SK-N-SH treated with all-trans-retinoic acid at 6 μM for 48 hours (cell line): ENCODE measurements at regions not wholly inside any gene's neighbourhood (a gene's known extent, or its start where the extent isn't known, plus 50 kb on each side); places are given as distances from the start of the nearest gene placed in this dataset.

Source experiments
- ATAC-seq: fragments of 200-7000 bp; cut with Tn5 transposase; 3 replicates; pipeline ENCODE4 v1.9.1; 2020; ENCODE audit warnings: mild to moderate bottlenecking, moderate library complexity
- ARNTL ChIP-seq: fragments of 450-650 bp; formaldehyde crosslinking; IDR thresholded peaks from 2 replicates; pipeline ENCODE4 v1.5.0; 2020; ENCODE audit warnings: low read depth, mild to moderate bottlenecking, moderate library complexity, borderline replicate concordance
- CSDC2 ChIP-seq: fragments of 250-450 bp; sonication (Bioruptor Pico); IDR thresholded peaks from 2 replicates; pipeline ENCODE4 v1.5.0; 2020; ENCODE audit warnings: mild to moderate bottlenecking, moderate library complexity
- ESRRG ChIP-seq: fragments of 250-450 bp; sonication (Bioruptor Pico); IDR thresholded peaks from 2 replicates; pipeline ENCODE4 v1.6.1; 2021; ENCODE audit warnings: mild to moderate bottlenecking
- ISL1 ChIP-seq: fragments of 250-450 bp; sonication (Bioruptor Pico); IDR thresholded peaks from 2 replicates; pipeline ENCODE4 v2.1.2; 2022; ENCODE audit warnings: mild to moderate bottlenecking, moderate library complexity
- OSR1 ChIP-seq: fragments of 250-450 bp; sonication (Bioruptor Pico); IDR thresholded peaks from 2 replicates; pipeline ENCODE4 v1.8.0; 2022; ENCODE audit warnings: moderate library complexity, mild to moderate bottlenecking, inconsistent platforms
- PPARA ChIP-seq: fragments of 250-450 bp; sonication (Bioruptor Pico); IDR thresholded peaks from 2 replicates; pipeline ENCODE4 v1.5.0; 2020; ENCODE audit warnings: mild to moderate bottlenecking, borderline replicate concordance
- RARB ChIP-seq: fragments of 250-450 bp; sonication (Bioruptor Pico); IDR thresholded peaks from 2 replicates; pipeline ENCODE4 v1.8.0; 2021; ENCODE audit warnings: mild to moderate bottlenecking, moderate library complexity
- SNAI2 ChIP-seq: fragments of 250-450 bp; sonication (Bioruptor Pico); IDR thresholded peaks from 2 replicates; pipeline ENCODE4 v1.5.0; 2020; ENCODE audit warnings: mild to moderate bottlenecking, moderate library complexity
- TCF4 ChIP-seq: fragments of 250-450 bp; sonication (Bioruptor Pico); IDR thresholded peaks from 2 replicates; pipeline ENCODE4 v1.8.0; 2021; ENCODE audit warnings: mild to moderate bottlenecking, moderate library complexity, borderline replicate concordance
- TOX ChIP-seq: fragments of 250-450 bp; sonication (Bioruptor Pico); IDR thresholded peaks from 2 replicates; pipeline ENCODE4 v1.8.0; 2021; ENCODE audit warnings: mild to moderate bottlenecking, moderate library complexity, borderline replicate concordance
- ZC3H10 ChIP-seq: fragments of 250-450 bp; sonication (Bioruptor Pico); IDR thresholded peaks from 2 replicates; pipeline ENCODE4 v1.5.1; 2021; ENCODE audit warnings: mild to moderate bottlenecking, moderate library complexity
- ZFP3 ChIP-seq: fragments of 250-450 bp; sonication (Bioruptor Pico); IDR thresholded peaks from 2 replicates; pipeline ENCODE4 v1.5.0; 2020; ENCODE audit warnings: mild to moderate bottlenecking, moderate library complexity
- ZFP30 ChIP-seq: fragments of 450-650 bp; formaldehyde crosslinking; IDR thresholded peaks from 2 replicates; pipeline ENCODE4 v1.5.0; 2022; ENCODE audit warnings: mild to moderate bottlenecking, moderate library complexity
- ZNF565 ChIP-seq: fragments of 450-650 bp; formaldehyde crosslinking; conservative IDR thresholded peaks from 2 replicates; pipeline ENCODE4 v1.5.0; 2020; ENCODE audit warnings: low read depth, mild to moderate bottlenecking, moderate library complexity
- ZNF70 ChIP-seq: fragments of 450-650 bp; formaldehyde crosslinking; IDR thresholded peaks from 2 replicates; pipeline ENCODE4 v1.5.0; 2020; ENCODE audit warnings: mild to moderate bottlenecking, moderate library complexity
- TF ChIP-seq, protein P1 (sequence below): fragments of 250-450 bp; sonication (Bioruptor Pico); IDR thresholded peaks from 2 replicates; pipeline ENCODE4 v1.5.0; 2020; ENCODE audit warnings: mild to moderate bottlenecking, moderate library complexity
- TF ChIP-seq, protein P2 (sequence below): fragments of 250-450 bp; sonication (Bioruptor Pico); IDR thresholded peaks from 2 replicates; pipeline ENCODE4 v1.8.0; 2020; ENCODE audit warnings: mild to moderate bottlenecking, moderate library complexity, borderline replicate concordance
- TF ChIP-seq, protein P3 (sequence below): fragments of 250-450 bp; sonication (Bioruptor Pico); IDR thresholded peaks from 2 replicates; pipeline ENCODE4 v1.5.1; 2021; ENCODE audit warnings: mild to moderate bottlenecking, moderate library complexity
- TF ChIP-seq, protein P4 (sequence below): fragments of 250-450 bp; sonication (Bioruptor Pico); IDR thresholded peaks from 2 replicates; pipeline ENCODE4 v1.8.0; 2021; ENCODE audit warnings: low read depth, mild to moderate bottlenecking, moderate library complexity, borderline replicate concordance
- TF ChIP-seq, protein P5 (sequence below): fragments of 250-450 bp; sonication (Bioruptor Pico); IDR thresholded peaks from 2 replicates; pipeline ENCODE4 v1.5.1; 2020; ENCODE audit warnings: low read depth, mild to moderate bottlenecking, moderate library complexity

DNA sequence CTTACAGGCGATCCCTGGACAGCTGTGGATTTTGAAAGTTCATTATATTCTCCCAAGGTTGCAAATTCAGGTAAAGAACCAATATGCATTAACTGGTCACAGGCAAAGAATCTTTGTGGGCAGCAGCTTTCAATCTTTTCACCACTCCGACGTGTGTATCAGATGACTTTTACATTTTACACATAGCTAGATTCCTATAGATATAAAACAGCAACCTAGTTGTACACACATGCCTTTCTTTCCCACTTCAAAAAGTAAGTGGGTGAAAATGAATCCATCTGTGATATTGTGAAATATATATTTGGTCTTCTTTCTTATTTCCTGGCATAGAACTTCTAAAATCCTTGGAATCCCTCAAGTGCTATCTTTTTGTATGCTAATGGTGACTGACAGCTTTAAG, 72.5 kb downstream of the SCG2 start:
- no peak for ATAC-seq

DNA sequence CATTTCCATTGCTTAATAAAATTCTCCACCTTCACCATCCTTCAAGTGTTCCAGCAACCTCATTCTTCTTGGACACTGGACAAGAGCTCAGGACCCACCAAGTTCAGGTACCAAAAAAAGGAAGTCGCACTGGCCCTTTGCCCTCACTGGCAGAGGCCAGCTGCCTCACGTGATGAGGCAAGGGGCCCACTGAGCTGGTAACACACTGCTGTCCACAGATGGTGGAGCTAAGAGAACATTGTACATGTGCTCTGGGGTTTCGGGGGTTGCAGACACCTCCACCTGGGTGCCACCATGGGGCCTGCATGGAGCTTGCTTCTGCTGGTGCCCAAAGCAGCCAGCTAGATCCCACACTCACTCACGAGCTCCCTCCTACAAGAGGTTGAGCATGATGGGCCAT, 71.3 kb downstream of the SCG2 start:
- no peak for ATAC-seq
- no peak for TF ChIP-seq PPARA
- no peak for TF ChIP-seq ZFP30
- TF ChIP-seq ARNTL (CRISPR knock-in tag) = no peak
- TF ChIP-seq, protein P1, sequence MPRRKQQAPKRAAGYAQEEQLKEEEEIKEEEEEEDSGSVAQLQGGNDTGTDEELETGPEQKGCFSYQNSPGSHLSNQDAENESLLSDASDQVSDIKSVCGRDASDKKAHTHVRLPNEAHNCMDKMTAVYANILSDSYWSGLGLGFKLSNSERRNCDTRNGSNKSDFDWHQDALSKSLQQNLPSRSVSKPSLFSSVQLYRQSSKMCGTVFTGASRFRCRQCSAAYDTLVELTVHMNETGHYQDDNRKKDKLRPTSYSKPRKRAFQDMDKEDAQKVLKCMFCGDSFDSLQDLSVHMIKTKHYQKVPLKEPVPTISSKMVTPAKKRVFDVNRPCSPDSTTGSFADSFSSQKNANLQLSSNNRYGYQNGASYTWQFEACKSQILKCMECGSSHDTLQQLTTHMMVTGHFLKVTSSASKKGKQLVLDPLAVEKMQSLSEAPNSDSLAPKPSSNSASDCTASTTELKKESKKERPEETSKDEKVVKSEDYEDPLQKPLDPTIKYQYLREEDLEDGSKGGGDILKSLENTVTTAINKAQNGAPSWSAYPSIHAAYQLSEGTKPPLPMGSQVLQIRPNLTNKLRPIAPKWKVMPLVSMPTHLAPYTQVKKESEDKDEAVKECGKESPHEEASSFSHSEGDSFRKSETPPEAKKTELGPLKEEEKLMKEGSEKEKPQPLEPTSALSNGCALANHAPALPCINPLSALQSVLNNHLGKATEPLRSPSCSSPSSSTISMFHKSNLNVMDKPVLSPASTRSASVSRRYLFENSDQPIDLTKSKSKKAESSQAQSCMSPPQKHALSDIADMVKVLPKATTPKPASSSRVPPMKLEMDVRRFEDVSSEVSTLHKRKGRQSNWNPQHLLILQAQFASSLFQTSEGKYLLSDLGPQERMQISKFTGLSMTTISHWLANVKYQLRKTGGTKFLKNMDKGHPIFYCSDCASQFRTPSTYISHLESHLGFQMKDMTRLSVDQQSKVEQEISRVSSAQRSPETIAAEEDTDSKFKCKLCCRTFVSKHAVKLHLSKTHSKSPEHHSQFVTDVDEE (CRISPR knock-in tag) = no peak
- no peak for TF ChIP-seq ISL1 (CRISPR knock-in tag)

More for the DNA sequence above, 72.5 kb downstream of the SCG2 start:
- TF ChIP-seq OSR1 (CRISPR knock-in tag) (no peak), ISL1 (CRISPR knock-in tag) (no peak), SNAI2 (CRISPR knock-in tag) (no peak), ZFP3 (CRISPR knock-in tag) (no peak), ZFP30 (no peak), ZC3H10 (no peak), CSDC2 (CRISPR knock-in tag) (no peak), ZNF70 (no peak), PPARA (no peak), ESRRG (CRISPR knock-in tag) (no peak), TCF4 (CRISPR knock-in tag) (no peak), ARNTL (CRISPR knock-in tag) (no peak), ZNF565 (CRISPR knock-in tag) (no peak)
- TF ChIP-seq, protein P2, sequence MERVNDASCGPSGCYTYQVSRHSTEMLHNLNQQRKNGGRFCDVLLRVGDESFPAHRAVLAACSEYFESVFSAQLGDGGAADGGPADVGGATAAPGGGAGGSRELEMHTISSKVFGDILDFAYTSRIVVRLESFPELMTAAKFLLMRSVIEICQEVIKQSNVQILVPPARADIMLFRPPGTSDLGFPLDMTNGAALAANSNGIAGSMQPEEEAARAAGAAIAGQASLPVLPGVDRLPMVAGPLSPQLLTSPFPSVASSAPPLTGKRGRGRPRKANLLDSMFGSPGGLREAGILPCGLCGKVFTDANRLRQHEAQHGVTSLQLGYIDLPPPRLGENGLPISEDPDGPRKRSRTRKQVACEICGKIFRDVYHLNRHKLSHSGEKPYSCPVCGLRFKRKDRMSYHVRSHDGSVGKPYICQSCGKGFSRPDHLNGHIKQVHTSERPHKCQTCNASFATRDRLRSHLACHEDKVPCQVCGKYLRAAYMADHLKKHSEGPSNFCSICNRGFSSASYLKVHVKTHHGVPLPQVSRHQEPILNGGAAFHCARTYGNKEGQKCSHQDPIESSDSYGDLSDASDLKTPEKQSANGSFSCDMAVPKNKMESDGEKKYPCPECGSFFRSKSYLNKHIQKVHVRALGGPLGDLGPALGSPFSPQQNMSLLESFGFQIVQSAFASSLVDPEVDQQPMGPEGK = no peak
- TF ChIP-seq, protein P1 (CRISPR knock-in tag) = no peak
- TF ChIP-seq, protein P3, sequence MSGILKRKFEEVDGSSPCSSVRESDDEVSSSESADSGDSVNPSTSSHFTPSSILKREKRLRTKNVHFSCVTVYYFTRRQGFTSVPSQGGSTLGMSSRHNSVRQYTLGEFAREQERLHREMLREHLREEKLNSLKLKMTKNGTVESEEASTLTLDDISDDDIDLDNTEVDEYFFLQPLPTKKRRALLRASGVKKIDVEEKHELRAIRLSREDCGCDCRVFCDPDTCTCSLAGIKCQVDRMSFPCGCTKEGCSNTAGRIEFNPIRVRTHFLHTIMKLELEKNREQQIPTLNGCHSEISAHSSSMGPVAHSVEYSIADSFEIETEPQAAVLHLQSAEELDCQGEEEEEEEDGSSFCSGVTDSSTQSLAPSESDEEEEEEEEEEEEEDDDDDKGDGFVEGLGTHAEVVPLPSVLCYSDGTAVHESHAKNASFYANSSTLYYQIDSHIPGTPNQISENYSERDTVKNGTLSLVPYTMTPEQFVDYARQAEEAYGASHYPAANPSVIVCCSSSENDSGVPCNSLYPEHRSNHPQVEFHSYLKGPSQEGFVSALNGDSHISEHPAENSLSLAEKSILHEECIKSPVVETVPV (CRISPR knock-in tag) = no peak
- TF ChIP-seq, protein P4, sequence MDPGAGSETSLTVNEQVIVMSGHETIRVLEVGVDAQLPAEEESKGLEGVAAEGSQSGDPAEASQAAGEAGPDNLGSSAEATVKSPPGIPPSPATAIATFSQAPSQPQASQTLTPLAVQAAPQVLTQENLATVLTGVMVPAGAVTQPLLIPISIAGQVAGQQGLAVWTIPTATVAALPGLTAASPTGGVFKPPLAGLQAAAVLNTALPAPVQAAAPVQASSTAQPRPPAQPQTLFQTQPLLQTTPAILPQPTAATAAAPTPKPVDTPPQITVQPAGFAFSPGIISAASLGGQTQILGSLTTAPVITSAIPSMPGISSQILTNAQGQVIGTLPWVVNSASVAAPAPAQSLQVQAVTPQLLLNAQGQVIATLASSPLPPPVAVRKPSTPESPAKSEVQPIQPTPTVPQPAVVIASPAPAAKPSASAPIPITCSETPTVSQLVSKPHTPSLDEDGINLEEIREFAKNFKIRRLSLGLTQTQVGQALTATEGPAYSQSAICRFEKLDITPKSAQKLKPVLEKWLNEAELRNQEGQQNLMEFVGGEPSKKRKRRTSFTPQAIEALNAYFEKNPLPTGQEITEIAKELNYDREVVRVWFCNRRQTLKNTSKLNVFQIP (CRISPR knock-in tag) = no peak
- TF ChIP-seq, all 23 proteins: peak for 0

DNA sequence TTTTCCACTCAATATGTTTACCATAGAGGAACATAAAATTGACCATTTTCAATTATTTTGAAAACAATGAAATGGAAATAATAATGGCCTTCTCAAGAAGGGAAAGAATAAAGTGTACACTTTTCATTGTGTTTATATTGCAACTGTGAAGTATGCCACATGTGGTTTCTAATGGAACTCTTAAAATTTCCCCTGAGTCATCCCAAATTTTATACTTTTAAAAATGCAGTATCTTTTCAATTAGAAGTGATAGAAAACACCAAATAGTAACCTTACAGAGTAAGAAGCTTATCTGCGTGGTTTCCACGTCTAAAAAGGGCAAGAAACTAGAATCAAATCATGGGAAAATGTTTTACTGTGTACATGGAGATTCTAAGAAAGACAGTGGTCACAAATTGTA, 70.0 kb downstream of the SCG2 start:
- ATAC-seq = no peak
- TF ChIP-seq, protein P2 = no peak
- TF ChIP-seq TCF4 (CRISPR knock-in tag) (no peak), CSDC2 (CRISPR knock-in tag) (no peak), ZNF565 (CRISPR knock-in tag) (no peak), ARNTL (CRISPR knock-in tag) (no peak), OSR1 (CRISPR knock-in tag) (no peak), PPARA (no peak), ZNF70 (no peak), TOX (no peak), RARB (CRISPR knock-in tag) (no peak)
- TF ChIP-seq, protein P1 (CRISPR knock-in tag) = no peak
- TF ChIP-seq, protein P5, sequence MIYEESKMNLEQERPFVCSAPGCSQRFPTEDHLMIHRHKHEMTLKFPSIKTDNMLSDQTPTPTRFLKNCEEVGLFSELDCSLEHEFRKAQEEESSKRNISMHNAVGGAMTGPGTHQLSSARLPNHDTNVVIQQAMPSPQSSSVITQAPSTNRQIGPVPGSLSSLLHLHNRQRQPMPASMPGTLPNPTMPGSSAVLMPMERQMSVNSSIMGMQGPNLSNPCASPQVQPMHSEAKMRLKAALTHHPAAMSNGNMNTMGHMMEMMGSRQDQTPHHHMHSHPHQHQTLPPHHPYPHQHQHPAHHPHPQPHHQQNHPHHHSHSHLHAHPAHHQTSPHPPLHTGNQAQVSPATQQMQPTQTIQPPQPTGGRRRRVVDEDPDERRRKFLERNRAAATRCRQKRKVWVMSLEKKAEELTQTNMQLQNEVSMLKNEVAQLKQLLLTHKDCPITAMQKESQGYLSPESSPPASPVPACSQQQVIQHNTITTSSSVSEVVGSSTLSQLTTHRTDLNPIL (CRISPR knock-in tag) = no peak
